GM23338 (cell line): ENCODE measurements at regions not wholly inside any gene's neighbourhood (a gene's known extent, or its start where the extent isn't known, plus 50 kb on each side); places are given as distances from the start of the nearest gene placed in this dataset.
"Not testable (repeated sequence)": the region's sequence is repeated elsewhere in the genome, so short reads cannot be mapped to it uniquely, and the experiment has no call there.

ENCODE experiments used
- ATAC-seq: fragments of 200-7000 bp; cut with Tn5 transposase; 3 replicates; pipeline ENCODE4 v1.9.1; 2020
- DNase-seq: peaks from one replicate; pipeline ENCODE4 v3.0.0-alpha.2; 2015; ENCODE audit warnings: low spot score
- H2AFZ ChIP-seq: fragments of 200-600 bp; sonication (generic); 2 replicates; pipeline ENCODE4 v1.8.0; 2016; ENCODE audit warnings: antibody characterized with exemption, mild to moderate bottlenecking, moderate library complexity
- H3F3A ChIP-seq: fragments of 200-600 bp; sonication (generic); replicated peaks from 2 replicates; pipeline ENCODE4 v1.8.0; 2017; ENCODE audit warnings: antibody characterized with exemption, mixed run types, low read depth
- H3K27ac ChIP-seq: fragments of 200-600 bp; sonication (generic); 2 replicates; pipeline ENCODE4 v1.6.1; 2016; ENCODE audit warnings: low read depth
- H3K27me3 ChIP-seq: fragments of 200-600 bp; sonication (generic); 2 replicates; pipeline ENCODE4 v1.8.0; 2016; ENCODE audit warnings: mild to moderate bottlenecking, mixed run types, moderate library complexity; ENCODE audit not compliant: insufficient read depth
- H3K36me3 ChIP-seq: fragments of 200-600 bp; sonication (generic); 2 replicates; pipeline ENCODE4 v1.8.0; 2016; ENCODE audit warnings: mild to moderate bottlenecking; ENCODE audit not compliant: insufficient read depth
- H3K4me1 ChIP-seq: fragments of 200-600 bp; sonication (generic); 2 replicates; pipeline ENCODE4 v1.8.0; 2016; ENCODE audit warnings: mild to moderate bottlenecking, moderate library complexity; ENCODE audit not compliant: insufficient read depth
- H3K4me2 ChIP-seq: fragments of 200-600 bp; sonication (generic); 2 replicates; pipeline ENCODE4 v1.7.1; 2017; ENCODE audit warnings: mixed run types
- H3K4me3 ChIP-seq: fragments of 200-600 bp; sonication (generic); 2 replicates; pipeline ENCODE4 v1.6.1; 2016; ENCODE audit warnings: mixed run types
- H3K79me2 ChIP-seq: fragments of 200-600 bp; sonication (generic); replicated peaks from 2 replicates; pipeline ENCODE4 v1.8.0; 2017; ENCODE audit warnings: mild to moderate bottlenecking; ENCODE audit not compliant: insufficient read depth
- H3K9me2 ChIP-seq: fragments of 200-600 bp; sonication (generic); 2 replicates; pipeline ENCODE4 v1.8.0; 2017; ENCODE audit not compliant: insufficient read depth
- H4K20me1 ChIP-seq: fragments of 200-600 bp; sonication (generic); replicated peaks from 2 replicates; pipeline ENCODE4 v1.8.0; 2017; ENCODE audit warnings: mild to moderate bottlenecking; ENCODE audit not compliant: insufficient read depth
- H3K27ac Mint-ChIP-seq: 2 replicates; pipeline ENCODE4 v1.8.0; 2020; ENCODE audit warnings: inconsistent platforms, mild to moderate bottlenecking, moderate library complexity, mixed read lengths
- H3K27me3 Mint-ChIP-seq: 3 replicates; pipeline ENCODE4 v1.8.0; 2022; ENCODE audit warnings: low read depth, mild to moderate bottlenecking, moderate library complexity, mixed read lengths, inconsistent platforms; ENCODE audit not compliant: insufficient read depth, poor library complexity
- H3K36me3 Mint-ChIP-seq: 3 replicates; pipeline ENCODE4 v1.8.0; 2021; ENCODE audit warnings: low read depth, mild to moderate bottlenecking, inconsistent platforms, moderate library complexity, mixed read lengths
- H3K4me1 Mint-ChIP-seq: 3 replicates; pipeline ENCODE4 v1.8.0; 2020; ENCODE audit warnings: mild to moderate bottlenecking, inconsistent platforms, mixed read lengths
- H3K4me3 Mint-ChIP-seq: 3 replicates; pipeline ENCODE4 v1.8.0; 2021; ENCODE audit warnings: moderate library complexity, mild to moderate bottlenecking, inconsistent platforms, mixed read lengths
- H3K9me3 Mint-ChIP-seq: 3 replicates; pipeline ENCODE4 v1.8.0; 2020; ENCODE audit warnings: moderate library complexity, mild to moderate bottlenecking, inconsistent platforms, mixed read lengths
- CREB1 ChIP-seq: fragments of 250-450 bp; sonication (Bioruptor Pico); IDR thresholded peaks from 2 replicates; pipeline ENCODE4 v1.5.0; 2020; ENCODE audit warnings: low read depth, mild to moderate bottlenecking, moderate library complexity
- REST ChIP-seq: IDR thresholded peaks from one replicate; pipeline ENCODE4 v1.6.1; 2018; ENCODE audit warnings: antibody characterized with exemption; ENCODE audit not compliant: unreplicated experiment
- ZNF462 ChIP-seq: fragments of 250-450 bp; sonication (Bioruptor Pico); IDR thresholded peaks from 2 replicates; pipeline ENCODE4 v1.5.0; 2020; ENCODE audit warnings: mild to moderate bottlenecking, moderate library complexity

GRCh38 chr9:110130791-110131416, 77.1 kb downstream of the C9orf152 start (continued):
- no peak for TF ChIP-seq ZNF462 (CRISPR knock-in tag)

- H2AFZ ChIP-seq, result no peak overlapping the region
- H4K20me1 ChIP-seq, result no peaks in the 10 kb centered on the region
- peaks cover 38% of the 10 kb centered on the region for H3K79me2 ChIP-seq
- H3F3A ChIP-seq, result no peaks in the 10 kb centered on the region
- Mint-ChIP-seq H3K4me3 (peak overlapping the region; percentile 35; the same call in 2 of the 3 replicates), H3K27me3 (peaks cover 9% of the 10 kb centered on the region), H3K4me1 (peaks cover 70% of the 10 kb centered on the region), H3K36me3 (peaks cover 13% of the 10 kb centered on the region), H3K27ac (peak overlapping the region; percentile 75), H3K9me3 (no peaks in the 10 kb centered on the region)
- no peaks in the 10 kb centered on the region for H3K36me3 ChIP-seq
- peak overlapping the region; percentile 36; the same call in 1 of the 2 replicates for H3K4me2 ChIP-seq
- DNase-seq, result peak; percentile 75
- no peaks in the 10 kb centered on the region for H3K27me3 ChIP-seq
- H3K4me1 ChIP-seq, result peaks cover 49% of the 10 kb centered on the region
- peak; percentile 31 for ATAC-seq
- TF ChIP-seq REST (no peak), CREB1 (CRISPR knock-in tag) (no peak)
- no peak overlapping the region for H3K4me3 ChIP-seq
- no peaks in the 10 kb centered on the region for H3K9me2 ChIP-seq
- H3K27ac ChIP-seq, result peak overlapping the region; percentile 91
These were observed 76.5 kb downstream of the C9orf152 start for GRCh38 chr9:110131499-110131898.

GRCh38 chr9:110132531-110132930, 75.4 kb downstream of the C9orf152 start:
- not testable (repeated sequence) for H3K36me3 ChIP-seq, H4K20me1 ChIP-seq, H2AFZ ChIP-seq, H3K27ac Mint-ChIP-seq, H3K9me3 Mint-ChIP-seq, H3K27ac ChIP-seq, ATAC-seq, DNase-seq, H3F3A ChIP-seq, H3K4me3 ChIP-seq, H3K9me2 ChIP-seq, H3K4me3 Mint-ChIP-seq, H3K27me3 ChIP-seq
- H3K4me2 ChIP-seq, result peak overlapping the region; percentile 22; the same call in 1 of the 2 replicates
- Mint-ChIP-seq H3K4me1 (peaks cover 62% of the 10 kb centered on the region), H3K36me3 (peaks cover 23% of the 10 kb centered on the region), H3K27me3 (peaks cover 12% of the 10 kb centered on the region)
- peaks cover 43% of the 10 kb centered on the region for H3K4me1 ChIP-seq
- H3K79me2 ChIP-seq, result peaks cover 33% of the 10 kb centered on the region
